Activated B cell treated with CpG ODN at 0.5 μM for 24 hours (primary cell): ENCODE measurements at regions not wholly inside any gene's neighbourhood (a gene's known extent, or its start where the extent isn't known, plus 50 kb on each side); places are given as distances from the start of the nearest gene placed in this dataset.

Experiments
- ATAC-seq: fragments of 200-7000 bp; cut with Tn5 transposase; one replicate; pipeline ENCODE4 v1.10.0; 2021; ENCODE audit warnings: low read depth, mild to moderate bottlenecking, moderate library complexity
- CTCF ChIA-PET: fragments of 350-600 bp; sonication (Branson Sonifier 250); formaldehyde crosslinking; loops from one replicate; lab custom pipeline; 2021; ENCODE audit warnings: antibody characterized with exemption; lab: Charles Lee
- POLR2A ChIA-PET: fragments of 350-600 bp; sonication (Branson Sonifier 250); formaldehyde crosslinking; loops from one replicate; lab custom pipeline; 2021; ENCODE audit warnings: antibody characterized with exemption; lab: Charles Lee
- DNase-seq: peaks from one replicate; pipeline ENCODE4 v3.0.0; 2022
- H3K27ac Mint-ChIP-seq: one replicate; pipeline ENCODE4 v1.8.0; 2020; ENCODE audit warnings: mixed read lengths
- H3K27me3 Mint-ChIP-seq: one replicate; pipeline ENCODE4 v1.8.0; 2021; ENCODE audit warnings: mixed read lengths
- H3K36me3 Mint-ChIP-seq: one replicate; pipeline ENCODE4 v1.8.0; 2021; ENCODE audit warnings: low read depth, mixed read lengths
- H3K4me1 Mint-ChIP-seq: one replicate; pipeline ENCODE4 v1.8.0; 2021; ENCODE audit warnings: mixed read lengths
- H3K4me3 Mint-ChIP-seq: one replicate; pipeline ENCODE4 v1.8.0; 2020; ENCODE audit warnings: mild to moderate bottlenecking, mixed read lengths
- H3K9me3 Mint-ChIP-seq: one replicate; pipeline ENCODE4 v1.8.0; 2020; ENCODE audit warnings: mixed read lengths
- intact Hi-C: fragments of 100-400 bp; cut with micrococcal nuclease; formaldehyde crosslinking; loops from one replicate; pipeline ENCODE4 v1.15.1; 2024
- TF ChIP-seq, protein P1 (sequence below): fragments of 200-600 bp; IDR thresholded peaks from one replicate; pipeline ENCODE4 v1.8.0; 2022; ENCODE audit warnings: antibody characterized with exemption, mild to moderate bottlenecking

DNA sequence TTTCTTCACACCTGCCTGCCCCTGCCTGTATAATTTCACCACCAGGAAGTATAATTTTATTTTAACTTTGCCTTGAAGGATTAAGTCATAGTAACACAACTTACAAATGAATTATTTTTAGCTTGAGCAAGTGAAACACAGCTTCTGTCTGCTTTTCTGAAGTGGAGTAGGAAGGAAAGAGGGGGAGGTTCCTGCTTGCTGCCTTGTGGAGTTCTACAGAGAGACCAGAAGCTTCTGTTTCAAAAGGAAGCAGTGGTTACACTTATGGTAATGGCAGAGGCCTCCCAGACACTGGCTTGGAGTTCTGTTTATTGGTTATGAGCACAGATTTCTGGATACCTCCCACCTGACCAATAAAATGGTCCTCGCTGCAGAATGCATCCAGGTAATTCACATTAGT lies 159.6 kb downstream of the TMEM200A start:
- Mint-ChIP-seq H3K36me3 (no peaks in the 10 kb centered on the region), H3K4me1 (peaks cover 46% of the 10 kb centered on the region), H3K27me3 (no peaks in the 10 kb centered on the region), H3K27ac (no peak overlapping the region), H3K9me3 (peaks cover 3% of the 10 kb centered on the region), H3K4me3 (no peak overlapping the region)
- intact Hi-C loops: no loop called here
- TF ChIP-seq, protein P1, sequence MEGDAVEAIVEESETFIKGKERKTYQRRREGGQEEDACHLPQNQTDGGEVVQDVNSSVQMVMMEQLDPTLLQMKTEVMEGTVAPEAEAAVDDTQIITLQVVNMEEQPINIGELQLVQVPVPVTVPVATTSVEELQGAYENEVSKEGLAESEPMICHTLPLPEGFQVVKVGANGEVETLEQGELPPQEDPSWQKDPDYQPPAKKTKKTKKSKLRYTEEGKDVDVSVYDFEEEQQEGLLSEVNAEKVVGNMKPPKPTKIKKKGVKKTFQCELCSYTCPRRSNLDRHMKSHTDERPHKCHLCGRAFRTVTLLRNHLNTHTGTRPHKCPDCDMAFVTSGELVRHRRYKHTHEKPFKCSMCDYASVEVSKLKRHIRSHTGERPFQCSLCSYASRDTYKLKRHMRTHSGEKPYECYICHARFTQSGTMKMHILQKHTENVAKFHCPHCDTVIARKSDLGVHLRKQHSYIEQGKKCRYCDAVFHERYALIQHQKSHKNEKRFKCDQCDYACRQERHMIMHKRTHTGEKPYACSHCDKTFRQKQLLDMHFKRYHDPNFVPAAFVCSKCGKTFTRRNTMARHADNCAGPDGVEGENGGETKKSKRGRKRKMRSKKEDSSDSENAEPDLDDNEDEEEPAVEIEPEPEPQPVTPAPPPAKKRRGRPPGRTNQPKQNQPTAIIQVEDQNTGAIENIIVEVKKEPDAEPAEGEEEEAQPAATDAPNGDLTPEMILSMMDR: no peak
- ATAC-seq: no peak
- DNase-seq: no peak
- CTCF ChIA-PET: no interaction called here
- POLR2A ChIA-PET: no interaction called here

DNA sequence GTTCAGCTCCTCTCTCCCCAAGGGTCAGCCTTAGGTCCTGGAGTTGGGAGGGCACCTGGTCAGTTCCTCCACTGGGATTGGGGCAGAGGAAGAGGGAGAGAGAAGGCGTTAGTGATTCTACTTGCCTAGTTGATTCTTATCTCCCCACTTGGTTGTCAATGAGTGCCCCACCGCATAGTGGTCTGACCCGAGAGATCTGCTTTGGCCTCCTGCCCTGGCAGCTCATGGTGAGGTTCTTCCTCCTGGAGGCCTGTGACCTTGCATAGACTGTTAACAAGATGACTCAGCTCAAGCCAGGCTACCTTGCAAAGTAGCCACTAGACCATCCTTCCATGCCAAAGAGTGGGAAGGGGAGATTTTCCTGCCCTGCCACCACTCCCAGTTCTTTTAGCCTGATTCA lies 160.6 kb downstream of the TMEM200A start:
- POLR2A ChIA-PET: no interaction called here
- intact Hi-C loops: no loop called here
- H3K36me3 Mint-ChIP-seq: no peaks in the 10 kb centered on the region

DNA sequence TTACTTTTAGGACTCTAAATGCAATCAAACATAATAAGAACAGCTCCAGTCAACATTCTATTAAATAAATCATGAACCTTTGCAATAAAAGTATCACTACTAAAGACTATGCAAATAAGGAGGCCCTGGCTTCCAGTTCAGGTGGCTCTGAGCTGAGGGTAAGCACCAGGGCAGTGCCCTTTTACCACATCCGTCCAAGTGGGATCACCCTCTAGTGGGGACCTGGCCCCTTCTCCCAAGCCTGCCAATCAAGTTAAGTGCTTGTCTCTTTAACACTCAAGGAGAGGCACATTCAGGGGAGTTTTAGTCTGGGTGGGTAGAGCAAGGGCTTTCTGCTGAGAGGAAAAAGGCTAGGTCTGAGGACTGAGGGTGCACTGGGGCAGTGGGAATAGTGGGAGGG lies 161.4 kb downstream of the TMEM200A start:
- Mint-ChIP-seq H3K4me1 (peaks cover 46% of the 10 kb centered on the region), H3K9me3 (no peaks in the 10 kb centered on the region), H3K27me3 (no peaks in the 10 kb centered on the region), H3K4me3 (no peak overlapping the region), H3K36me3 (no peaks in the 10 kb centered on the region), H3K27ac (no peak overlapping the region)
- TF ChIP-seq, protein P1: no peak
- ATAC-seq (no peak), DNase-seq (no peak)
- ChIA-PET CTCF (no interaction called here), POLR2A (no interaction called here)
- intact Hi-C loops: no loop called here

More for the DNA sequence above, 160.6 kb downstream of the TMEM200A start:
- H3K27ac Mint-ChIP-seq: no peak overlapping the region
- H3K9me3 Mint-ChIP-seq: no peaks in the 10 kb centered on the region
- no peak overlapping the region for H3K4me3 Mint-ChIP-seq
- CTCF ChIA-PET: no interaction called here
- TF ChIP-seq, protein P1: no peak
- no peaks in the 10 kb centered on the region for H3K27me3 Mint-ChIP-seq
- peaks cover 46% of the 10 kb centered on the region for H3K4me1 Mint-ChIP-seq
- DNase-seq (no peak), ATAC-seq (no peak)

- H3K9me3 Mint-ChIP-seq: no peaks in the 10 kb centered on the region
- peaks cover 40% of the 10 kb centered on the region for H3K4me1 Mint-ChIP-seq
- ATAC-seq (peak; percentile 21), DNase-seq (no peak)
- intact Hi-C loops: no loop called here
- CTCF ChIA-PET: no interaction called here
- H3K4me3 Mint-ChIP-seq: no peak overlapping the region
- H3K36me3 Mint-ChIP-seq: no peaks in the 10 kb centered on the region
- TF ChIP-seq, protein P1: no peak
- POLR2A ChIA-PET: no interaction called here
- no peaks in the 10 kb centered on the region for H3K27me3 Mint-ChIP-seq
- H3K27ac Mint-ChIP-seq: no peak overlapping the region
These were observed 163.8 kb downstream of the TMEM200A start for GRCh38 chr6:130529569-130530149.

DNA sequence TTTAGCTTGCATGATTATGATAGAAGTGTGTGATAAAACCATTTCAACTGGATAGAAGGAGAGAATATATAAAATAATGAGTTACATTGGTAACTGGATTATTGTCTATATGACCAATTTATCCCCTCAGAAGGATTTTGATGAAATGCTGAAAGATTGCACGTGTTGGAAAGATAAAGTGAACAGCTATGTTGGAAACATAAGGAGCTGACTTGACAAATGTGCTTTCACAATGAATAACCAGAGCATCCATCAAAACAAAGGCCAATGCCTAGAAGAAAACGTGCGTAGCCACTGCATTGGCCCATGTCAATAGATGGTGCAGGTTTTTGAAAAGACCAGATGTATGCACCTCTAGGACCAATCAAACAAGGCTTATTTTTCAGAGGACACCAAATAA lies 168.8 kb downstream of the TMEM200A start:
- Mint-ChIP-seq H3K4me1 (peaks cover 7% of the 10 kb centered on the region), H3K9me3 (peaks cover 19% of the 10 kb centered on the region), H3K27ac (no peak overlapping the region), H3K4me3 (no peak overlapping the region), H3K36me3 (peaks cover 2% of the 10 kb centered on the region), H3K27me3 (no peaks in the 10 kb centered on the region)
- DNase-seq (no peak), ATAC-seq (no peak)
- CTCF ChIA-PET: no interaction called here
- POLR2A ChIA-PET: no interaction called here
- TF ChIP-seq, protein P1: no peak
- intact Hi-C loops: no loop called here
